ENCODE measurements at regions not wholly inside any gene's neighbourhood (a gene's known extent, or its start where the extent isn't known, plus 50 kb on each side); places are given as distances from the start of the nearest gene placed in this dataset.

- TF ChIP-seq CTCF (IDR thresholded peaks at IDR 0.05) (peak in 3 of 6 experiments; percentile 16 to 19 (median 17)), POLR2A (IDR thresholded peaks at IDR 0.05) (no peak)
Observed at GRCh38 chr2:2698182-2699120, 367.4 kb upstream of the MYT1L start.

All from thyroid gland (tissue), 4 donors.